ENCODE measurements at regions not wholly inside any gene's neighbourhood (a gene's known extent, or its start where the extent isn't known, plus 50 kb on each side); places are given as distances from the start of the nearest gene placed in this dataset.

GRCh38 chr20:12383821-12384220 lies 466.1 kb downstream of the BTBD3 start:
- TF ChIP-seq CTCF (IDR thresholded peaks at IDR 0.05) (no peak), POLR2AphosphoS5 (IDR thresholded peaks at IDR 0.05) (no peak), POLR2A (IDR thresholded peaks at IDR 0.05) (no peak)
